Breast epithelium (tissue), 3 donors: ENCODE measurements at regions not wholly inside any gene's neighbourhood (a gene's known extent, or its start where the extent isn't known, plus 50 kb on each side); places are given as distances from the start of the nearest gene placed in this dataset.

Experiments
- CTCF ChIP-seq, 3 donors: fragments of 450-650 bp; IDR thresholded peaks; one replicate each; pipeline ENCODE4 v1.5.1; 2016 to 2017; ENCODE audit warnings: antibody characterized with exemption in 3 of 3, mild to moderate bottlenecking in 3 of 3, moderate library complexity in 3 of 3
- POLR2AphosphoS5 ChIP-seq, 3 donors: sonication (generic); formaldehyde crosslinking; IDR thresholded peaks; one replicate each; pipeline ENCODE4 v1.6.1; 2017; ENCODE audit warnings: antibody characterized with exemption in 3 of 3

GRCh38 chr6:104332364-104332763 is 527.4 kb downstream of the HACE1 start:
- TF ChIP-seq POLR2AphosphoS5 (IDR thresholded peaks at IDR 0.05) (no peak), CTCF (IDR thresholded peaks at IDR 0.05) (no peak)
